GM12891 (cell line): ENCODE measurements at regions not wholly inside any gene's neighbourhood (a gene's known extent, or its start where the extent isn't known, plus 50 kb on each side); places are given as distances from the start of the nearest gene placed in this dataset.

Experiments used
- DNase-seq: peaks from one replicate; pipeline ENCODE4 v3.0.0; 2011; ENCODE audit warnings: low spot score; ENCODE audit not compliant: insufficient read length
- FAIRE-seq: peaks from 2 replicates; lab custom pipeline; 2011; peaks lifted over from hg19 to GRCh38; lab: Jason Lieb, UNC
- PAX5 ChIP-seq: IDR thresholded peaks from 2 replicates; pipeline ENCODE4 v1.6.1; 2011; ENCODE audit warnings: low read length, moderate library complexity, mild to moderate bottlenecking; ENCODE audit not compliant: insufficient read depth, severe bottlenecking
- POLR2A ChIP-seq: IDR thresholded peaks from 2 replicates; pipeline ENCODE4 v1.6.1; 2011; ENCODE audit warnings: low read depth, low read length, control low read depth
- POLR2AphosphoS5 ChIP-seq: IDR thresholded peaks from 2 replicates; pipeline ENCODE4 v1.6.1; 2011; ENCODE audit warnings: low read depth, low read length, control low read depth
- POU2F2 ChIP-seq: IDR thresholded peaks from 2 replicates; pipeline ENCODE4 v1.6.1; 2011; ENCODE audit warnings: low read depth, mild to moderate bottlenecking, control low read depth, low read length, moderate library complexity
- SPI1 ChIP-seq: IDR thresholded peaks from 2 replicates; pipeline ENCODE4 v1.6.1; 2011; ENCODE audit warnings: low read depth, low read length, control low read depth
- TAF1 ChIP-seq: IDR thresholded peaks from 2 replicates; pipeline ENCODE4 v1.6.1; 2011; ENCODE audit warnings: low read depth, low read length, control low read depth

DNA sequence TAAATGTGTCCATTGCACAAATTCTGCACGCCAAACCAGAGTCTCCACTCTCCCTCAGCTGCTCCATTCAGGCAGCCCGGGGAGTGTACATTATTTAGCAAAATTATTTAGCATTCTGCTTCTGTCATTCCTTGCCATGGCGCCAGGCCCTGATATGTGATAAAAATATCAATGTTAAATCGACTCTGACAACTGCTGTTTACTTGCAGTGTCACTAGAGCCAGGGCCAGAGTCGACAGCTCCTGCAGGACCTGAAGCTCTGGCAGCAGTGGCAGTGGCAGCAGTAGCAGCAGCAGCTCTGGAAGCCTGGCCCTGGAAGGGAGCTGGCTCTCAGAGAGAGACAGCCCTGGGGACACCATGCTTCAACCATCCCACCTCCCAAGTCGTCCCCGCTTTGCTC is 224.5 kb downstream of the BUD13 start:
- DNase-seq: no peak
- TF ChIP-seq POLR2A (no peak), POU2F2 (no peak), POLR2AphosphoS5 (no peak), TAF1 (no peak), SPI1 (no peak), PAX5 (no peak)
- FAIRE-seq: no peak

- DNase-seq (no peak), FAIRE-seq (no peak)
- TF ChIP-seq SPI1 (no peak), TAF1 (no peak), POLR2AphosphoS5 (no peak), PAX5 (no peak)
These were observed 225.2 kb downstream of the BUD13 start for GRCh38 chr11:116547571-116547970.

DNA sequence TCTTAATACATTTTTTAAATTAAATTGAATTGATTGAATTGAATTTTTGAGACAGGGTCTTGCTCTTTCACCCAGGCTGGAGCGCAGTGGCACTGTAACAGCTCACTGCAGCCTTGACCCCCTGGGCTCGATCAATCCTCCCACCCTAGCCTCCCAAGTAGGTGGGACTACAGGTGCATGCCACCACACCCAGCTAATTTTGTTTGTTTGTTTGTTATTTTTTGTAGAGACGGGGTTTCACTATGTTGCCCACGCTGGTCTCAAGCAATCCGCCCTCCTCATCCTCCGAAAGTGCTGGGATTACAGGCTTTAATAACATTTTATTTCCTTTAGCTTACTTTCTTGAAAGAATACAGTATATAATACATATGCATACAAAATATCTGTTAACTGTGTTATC is 226.9 kb downstream of the BUD13 start:
- DNase-seq (no peak), FAIRE-seq (no peak)
- TF ChIP-seq PAX5 (no peak), SPI1 (no peak), POLR2A (no peak), TAF1 (no peak), POU2F2 (no peak), POLR2AphosphoS5 (no peak)

- TF ChIP-seq PAX5: no peak
- TF ChIP-seq POU2F2: no peak
- no peak for TF ChIP-seq POLR2AphosphoS5
- DNase-seq: no peak
- no peak for FAIRE-seq
These were observed 228.1 kb downstream of the BUD13 start for GRCh38 chr11:116544721-116545120.

- FAIRE-seq (no peak), DNase-seq (no peak)
- TF ChIP-seq POLR2AphosphoS5: no peak
- no peak for TF ChIP-seq PAX5
- TF ChIP-seq SPI1: no peak
- TF ChIP-seq POLR2A: no peak
- no peak for TF ChIP-seq POU2F2
- no peak for TF ChIP-seq TAF1
These were observed 228.8 kb downstream of the BUD13 start for GRCh38 chr11:116543911-116544475.

- TF ChIP-seq POLR2A: no peak
- TF ChIP-seq TAF1: no peak
- no peak for TF ChIP-seq SPI1
- TF ChIP-seq POU2F2: no peak
- TF ChIP-seq POLR2AphosphoS5: no peak
- DNase-seq: no peak
- FAIRE-seq: no peak
These were observed 229.7 kb downstream of the BUD13 start for GRCh38 chr11:116543099-116543498.

- DNase-seq: no peak
- FAIRE-seq: no peak
- TF ChIP-seq SPI1: no peak
- no peak for TF ChIP-seq POLR2AphosphoS5
- TF ChIP-seq TAF1: no peak
- no peak for TF ChIP-seq POU2F2
- no peak for TF ChIP-seq POLR2A
- no peak for TF ChIP-seq PAX5
These were observed 230.4 kb downstream of the BUD13 start for GRCh38 chr11:116542406-116542805.

DNA sequence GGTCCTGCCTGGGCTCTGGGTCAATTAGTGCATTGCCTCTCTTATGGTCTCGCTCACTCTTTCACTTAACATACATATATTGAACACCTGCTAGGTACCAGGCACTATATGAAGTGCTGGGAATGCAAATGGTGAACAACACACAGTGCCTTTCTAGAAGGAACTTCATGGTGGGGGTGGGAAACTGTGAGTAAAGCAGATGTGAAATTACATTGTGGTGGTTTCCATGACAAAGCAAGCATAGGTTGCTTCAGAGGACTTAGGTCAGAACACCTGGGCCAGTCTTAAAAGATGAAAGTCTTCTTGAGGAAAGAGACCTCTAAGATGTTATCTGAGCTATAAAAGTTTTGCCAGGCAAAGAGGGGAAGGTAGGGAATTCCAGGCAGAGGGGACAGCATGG is 231.3 kb downstream of the BUD13 start:
- no peak for FAIRE-seq
- no peak for DNase-seq
- no peak for TF ChIP-seq PAX5
- TF ChIP-seq SPI1: 0 out of 2 replicates have a peak, but pooled peaks have one; percentile 13
- no peak for TF ChIP-seq POU2F2

DNA sequence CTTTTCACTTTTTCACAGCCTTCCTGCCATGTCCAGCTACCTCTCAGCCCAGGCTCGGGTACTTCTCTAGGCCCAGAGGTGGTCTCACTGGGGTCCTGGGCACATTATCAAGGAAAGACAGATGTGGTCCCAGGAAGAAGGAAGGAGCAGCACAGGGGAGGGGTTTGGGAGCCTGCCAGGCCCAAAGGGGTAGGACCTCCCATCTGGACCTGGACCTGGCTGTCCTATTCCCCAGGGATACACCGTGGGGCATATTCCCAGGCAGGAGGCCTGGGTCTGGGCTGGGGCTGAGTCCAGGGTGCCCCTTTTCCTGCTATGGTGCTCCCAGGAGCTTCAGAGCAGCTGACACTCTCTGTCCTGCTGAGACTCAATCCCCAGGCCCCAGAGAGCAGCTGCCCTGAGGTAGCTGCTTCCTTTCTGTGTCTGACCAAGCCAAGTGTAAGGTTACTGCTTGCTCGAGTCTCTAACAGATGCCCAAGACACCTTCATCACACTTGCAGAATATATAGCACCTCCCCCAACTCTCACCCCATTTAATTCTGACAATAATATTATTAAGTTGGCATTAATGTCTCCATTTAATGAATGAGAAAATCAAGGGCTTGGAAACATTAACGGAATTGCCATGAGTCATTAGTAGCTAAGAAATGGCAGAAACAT is 232.0 kb downstream of the BUD13 start:
- no peak for FAIRE-seq
- no peak for TF ChIP-seq PAX5
- no peak for TF ChIP-seq SPI1
- TF ChIP-seq TAF1: no peak
- no peak for TF ChIP-seq POLR2AphosphoS5
- TF ChIP-seq POU2F2: no peak
- TF ChIP-seq POLR2A: no peak
- no peak for DNase-seq

GRCh38 chr11:116539836-116540418 is 232.9 kb downstream of the BUD13 start:
- DNase-seq (no peak), FAIRE-seq (no peak)
- TF ChIP-seq SPI1 (no peak), POU2F2 (no peak), TAF1 (no peak), POLR2A (no peak), PAX5 (no peak), POLR2AphosphoS5 (no peak)
